C4-2B (cell line): ENCODE measurements at regions not wholly inside any gene's neighbourhood (a gene's known extent, or its start where the extent isn't known, plus 50 kb on each side); places are given as distances from the start of the nearest gene placed in this dataset.

ENCODE experiments used
- ZFX ChIP-seq: fragments of 450-650 bp; IDR thresholded peaks from 2 replicates; pipeline ENCODE4 v1.6.1; 2017
- TF ChIP-seq, protein P1 (sequence below): fragments of 450-650 bp; conservative IDR thresholded peaks from 2 replicates; pipeline ENCODE4 v1.5.1; 2017; ENCODE audit warnings: mild to moderate bottlenecking

- TF ChIP-seq, protein P1, sequence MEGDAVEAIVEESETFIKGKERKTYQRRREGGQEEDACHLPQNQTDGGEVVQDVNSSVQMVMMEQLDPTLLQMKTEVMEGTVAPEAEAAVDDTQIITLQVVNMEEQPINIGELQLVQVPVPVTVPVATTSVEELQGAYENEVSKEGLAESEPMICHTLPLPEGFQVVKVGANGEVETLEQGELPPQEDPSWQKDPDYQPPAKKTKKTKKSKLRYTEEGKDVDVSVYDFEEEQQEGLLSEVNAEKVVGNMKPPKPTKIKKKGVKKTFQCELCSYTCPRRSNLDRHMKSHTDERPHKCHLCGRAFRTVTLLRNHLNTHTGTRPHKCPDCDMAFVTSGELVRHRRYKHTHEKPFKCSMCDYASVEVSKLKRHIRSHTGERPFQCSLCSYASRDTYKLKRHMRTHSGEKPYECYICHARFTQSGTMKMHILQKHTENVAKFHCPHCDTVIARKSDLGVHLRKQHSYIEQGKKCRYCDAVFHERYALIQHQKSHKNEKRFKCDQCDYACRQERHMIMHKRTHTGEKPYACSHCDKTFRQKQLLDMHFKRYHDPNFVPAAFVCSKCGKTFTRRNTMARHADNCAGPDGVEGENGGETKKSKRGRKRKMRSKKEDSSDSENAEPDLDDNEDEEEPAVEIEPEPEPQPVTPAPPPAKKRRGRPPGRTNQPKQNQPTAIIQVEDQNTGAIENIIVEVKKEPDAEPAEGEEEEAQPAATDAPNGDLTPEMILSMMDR, result no peak
- TF ChIP-seq ZFX, result no peak
Measured at GRCh38 chr7:9761224-9761623, 1212.4 kb upstream of the PHF14 start.
